ENCODE measurements at regions not wholly inside any gene's neighbourhood (a gene's known extent, or its start where the extent isn't known, plus 50 kb on each side); places are given as distances from the start of the nearest gene placed in this dataset.
"Not testable (repeated sequence)": the region's sequence is repeated elsewhere in the genome, so short reads cannot be mapped to it uniquely, and the experiment has no call there.

- not testable (repeated sequence) for TF ChIP-seq POLR2A (IDR thresholded peaks at IDR 0.05)
- TF ChIP-seq, protein P1, sequence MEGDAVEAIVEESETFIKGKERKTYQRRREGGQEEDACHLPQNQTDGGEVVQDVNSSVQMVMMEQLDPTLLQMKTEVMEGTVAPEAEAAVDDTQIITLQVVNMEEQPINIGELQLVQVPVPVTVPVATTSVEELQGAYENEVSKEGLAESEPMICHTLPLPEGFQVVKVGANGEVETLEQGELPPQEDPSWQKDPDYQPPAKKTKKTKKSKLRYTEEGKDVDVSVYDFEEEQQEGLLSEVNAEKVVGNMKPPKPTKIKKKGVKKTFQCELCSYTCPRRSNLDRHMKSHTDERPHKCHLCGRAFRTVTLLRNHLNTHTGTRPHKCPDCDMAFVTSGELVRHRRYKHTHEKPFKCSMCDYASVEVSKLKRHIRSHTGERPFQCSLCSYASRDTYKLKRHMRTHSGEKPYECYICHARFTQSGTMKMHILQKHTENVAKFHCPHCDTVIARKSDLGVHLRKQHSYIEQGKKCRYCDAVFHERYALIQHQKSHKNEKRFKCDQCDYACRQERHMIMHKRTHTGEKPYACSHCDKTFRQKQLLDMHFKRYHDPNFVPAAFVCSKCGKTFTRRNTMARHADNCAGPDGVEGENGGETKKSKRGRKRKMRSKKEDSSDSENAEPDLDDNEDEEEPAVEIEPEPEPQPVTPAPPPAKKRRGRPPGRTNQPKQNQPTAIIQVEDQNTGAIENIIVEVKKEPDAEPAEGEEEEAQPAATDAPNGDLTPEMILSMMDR (IDR thresholded peaks at IDR 0.05) = not testable (repeated sequence)
Measured at GRCh38 chrX:14452-14851, 266.7 kb upstream of the PLCXD1 start.

Data from stomach (tissue), 4 donors.